SH-SY5Y (cell line): ENCODE measurements at regions not wholly inside any gene's neighbourhood (a gene's known extent, or its start where the extent isn't known, plus 50 kb on each side); places are given as distances from the start of the nearest gene placed in this dataset.

Source experiments
- GATA2 ChIP-seq: IDR thresholded peaks from 2 replicates; pipeline ENCODE4 v1.6.1; 2011; ENCODE audit warnings: mild to moderate bottlenecking, low read depth, low read length
- GATA3 ChIP-seq: IDR thresholded peaks from 2 replicates; pipeline ENCODE4 v1.6.1; 2011; ENCODE audit warnings: low read depth, mild to moderate bottlenecking, low read length, moderate library complexity

GRCh38 chr18:53702480-53702879 lies 522.0 kb downstream of the MBD2 start:
- no peak for TF ChIP-seq GATA2
- no peak for TF ChIP-seq GATA3
